Testis (tissue), 2 donors: ENCODE measurements at regions not wholly inside any gene's neighbourhood (a gene's known extent, or its start where the extent isn't known, plus 50 kb on each side); places are given as distances from the start of the nearest gene placed in this dataset.

Experiments used
- CTCF ChIP-seq, 3 experiments: fragments of 450-650 bp in 2 of 3; fragments of 200-600 bp in 1 of 3; sonication (generic) in 1 of 3; IDR thresholded peaks; one replicate each; pipeline ENCODE4 v1.5.1; 2016 to 2019; ENCODE audit warnings: antibody characterized with exemption in 3 of 3, mild to moderate bottlenecking in 2 of 3, moderate library complexity in 1 of 3
- POLR2A ChIP-seq: fragments of 450-650 bp; IDR thresholded peaks from one replicate; pipeline ENCODE4 v1.6.1; 2017; ENCODE audit warnings: antibody characterized with exemption, mild to moderate bottlenecking, moderate library complexity

- TF ChIP-seq CTCF (IDR thresholded peaks at IDR 0.05) (no peak), POLR2A (no peak)
Observed at GRCh38 chr7:14073988-14074387, 84.5 kb upstream of the ETV1 start.
